Stomach (tissue), 4 donors: ENCODE measurements at regions not wholly inside any gene's neighbourhood (a gene's known extent, or its start where the extent isn't known, plus 50 kb on each side); places are given as distances from the start of the nearest gene placed in this dataset.

ENCODE experiments used
- EP300 ChIP-seq: sonication (generic); formaldehyde crosslinking; IDR thresholded peaks from one replicate; pipeline ENCODE4 v1.6.1; 2017; ENCODE audit warnings: antibody characterized with exemption
- POLR2AphosphoS5 ChIP-seq, 3 donors: sonication (generic); formaldehyde crosslinking; IDR thresholded peaks; one replicate each; pipeline ENCODE4 v1.6.1; 2016; ENCODE audit warnings: antibody characterized with exemption in 3 of 3
- TF ChIP-seq, protein P1 (sequence below), 7 experiments: fragments of 450-650 bp in 4 of 7; fragments of 200-600 bp in 3 of 7; sonication (generic) in 3 of 7; IDR thresholded peaks; one replicate each; pipeline ENCODE4 v1.5.1; 2016 to 2019; ENCODE audit warnings: antibody characterized with exemption in 7 of 7, control low read depth in 2 of 7, mild to moderate bottlenecking in 1 of 7

- TF ChIP-seq, protein P1, sequence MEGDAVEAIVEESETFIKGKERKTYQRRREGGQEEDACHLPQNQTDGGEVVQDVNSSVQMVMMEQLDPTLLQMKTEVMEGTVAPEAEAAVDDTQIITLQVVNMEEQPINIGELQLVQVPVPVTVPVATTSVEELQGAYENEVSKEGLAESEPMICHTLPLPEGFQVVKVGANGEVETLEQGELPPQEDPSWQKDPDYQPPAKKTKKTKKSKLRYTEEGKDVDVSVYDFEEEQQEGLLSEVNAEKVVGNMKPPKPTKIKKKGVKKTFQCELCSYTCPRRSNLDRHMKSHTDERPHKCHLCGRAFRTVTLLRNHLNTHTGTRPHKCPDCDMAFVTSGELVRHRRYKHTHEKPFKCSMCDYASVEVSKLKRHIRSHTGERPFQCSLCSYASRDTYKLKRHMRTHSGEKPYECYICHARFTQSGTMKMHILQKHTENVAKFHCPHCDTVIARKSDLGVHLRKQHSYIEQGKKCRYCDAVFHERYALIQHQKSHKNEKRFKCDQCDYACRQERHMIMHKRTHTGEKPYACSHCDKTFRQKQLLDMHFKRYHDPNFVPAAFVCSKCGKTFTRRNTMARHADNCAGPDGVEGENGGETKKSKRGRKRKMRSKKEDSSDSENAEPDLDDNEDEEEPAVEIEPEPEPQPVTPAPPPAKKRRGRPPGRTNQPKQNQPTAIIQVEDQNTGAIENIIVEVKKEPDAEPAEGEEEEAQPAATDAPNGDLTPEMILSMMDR (IDR thresholded peaks at IDR 0.05) = no peak
- TF ChIP-seq POLR2AphosphoS5 (IDR thresholded peaks at IDR 0.05) (no peak), EP300 (no peak)
These were observed 1274.1 kb upstream of the NCAM2 start for GRCh38 chr21:19724081-19724480.
